Heart left ventricle (tissue), 16 donors: ENCODE measurements at regions not wholly inside any gene's neighbourhood (a gene's known extent, or its start where the extent isn't known, plus 50 kb on each side); places are given as distances from the start of the nearest gene placed in this dataset.
A peak's percentile ranks its signal among the peaks of the same experiment; 100 is the strongest.

ENCODE experiments used
- ATAC-seq, 4 donors: fragments of 200-7000 bp; cut with Tn5 transposase; one replicate each; pipeline ENCODE4 v1.9.1; 2020 to 2022; ENCODE audit warnings: moderate library complexity in 4 of 4, mild to moderate bottlenecking in 3 of 4, moderate number of reproducible peaks in 1 of 4
- DNase-seq, 5 donors: peaks; one replicate each; pipeline ENCODE4 v3.0.0-alpha.2; 2020
- H3K27ac ChIP-seq, 12 donors: fragments of 200-600 bp; sonication (generic) in 4 of 12; one replicate each; pipeline versions ENCODE4 v1.5.0 to v1.8.0; 2016 to 2022; ENCODE audit warnings: mild to moderate bottlenecking in 2 of 12
- H3K27me3 ChIP-seq, 9 donors: fragments of 200-600 bp; sonication (generic) in 2 of 9; one replicate each; pipeline versions ENCODE4 v1.5.1 to v1.8.0; 2016 to 2022; ENCODE audit warnings: mild to moderate bottlenecking in 3 of 9
- H3K36me3 ChIP-seq, 9 donors: fragments of 200-600 bp; sonication (generic) in 2 of 9; one replicate each; pipeline versions ENCODE4 v1.5.0 to v1.8.0; 2018 to 2022; ENCODE audit warnings: mild to moderate bottlenecking in 2 of 9
- H3K4me1 ChIP-seq, 12 donors: fragments of 200-600 bp; sonication (generic) in 4 of 12; one replicate each; pipeline versions ENCODE4 v1.5.0 to v1.8.0; 2016 to 2022; ENCODE audit warnings: mild to moderate bottlenecking in 3 of 12
- H3K4me3 ChIP-seq, 12 donors: fragments of 200-600 bp; sonication (generic) in 4 of 12; one replicate each; pipeline versions ENCODE4 v1.5.0 to v1.8.0; 2017 to 2022; ENCODE audit warnings: mild to moderate bottlenecking in 9 of 12, moderate library complexity in 4 of 12
- H3K9me3 ChIP-seq, 12 donors: fragments of 200-600 bp; sonication (generic) in 4 of 12; one replicate each; pipeline versions ENCODE4 v1.5.0 to v1.8.0; 2016 to 2022; ENCODE audit warnings: mild to moderate bottlenecking in 1 of 12
- CTCF ChIP-seq, 12 donors: fragments of 200-600 bp; sonication (generic) in 4 of 12; IDR thresholded peaks; one replicate each; pipeline versions ENCODE4 v1.5.0 to v1.8.0; 2018 to 2022; ENCODE audit warnings: antibody characterized with exemption in 12 of 12, mild to moderate bottlenecking in 5 of 12
- POLR2A ChIP-seq, 2 donors: fragments of 450-650 bp; IDR thresholded peaks; one replicate each; pipeline ENCODE4 v1.6.1; 2017; ENCODE audit warnings: antibody characterized with exemption in 2 of 2, mild to moderate bottlenecking in 2 of 2, moderate library complexity in 2 of 2
- WGBS, 4 donors: extraction: QIAGEN DNeasy Blood & Tissue Kit in 2 of 4; methylation state at CpG; one replicate each; pipeline versions ENCODE4 v1.1.5 to v1.1.7; 2013 to 2018; 5-methylcytosine and 5-hydroxymethylcytosine counted together
- intact Hi-C, 10 donors: fragments of 100-400 bp; cut with DNase I; formaldehyde crosslinking; loops; one replicate each; pipeline versions ENCODE4 v1.11.1 to v1.14.2; 2022
- donor health status: ischemic (EF 13 %, LVEDD 7.1; RV severe dilation, severe dysfunction).
- donor health status: healthy with polysubstance abuse.
- donor health status: DM: no; HTN: yes; CAD: no.
- donor health status: DM: no; HTN: no; CAD: no.
- donor health status: ischemic (EF 25% LVEDD 6.9; RV normal size, moderate dysfunction).
- donor health status: ischemic (EF 25% LVEDD 5.7; RV mildly dilated, moderate dysfunction).
- donor health status: healthy.
- donor health status: DM: yes; HTN: yes; CAD: no.
- donor health status: ischemic (EF 35%, LVEDD 5.7; RV mildly dilated, moderate dysfunction).
- donor health status: nonischemic (EF 11% LVEDD 7.7; RV severe dilation, severe dysfunction).
- donor health status: DM: yes; HTN: yes; CAD: no.
- donor health status: PGD.
- donor health status: ischemic (EF 29% LVEDD 5.4; RV normal size, mild dysfunction).
- donor health status: nonischemic (EF 23%, LVEDD 6.1; RV moderate dilation, normal function).

GRCh38 chr20:60481743-60482133 lies 523.5 kb downstream of the CDH26 start:
- ATAC-seq: no peak
- TF ChIP-seq CTCF (IDR thresholded peaks at IDR 0.05) (no peak), POLR2A (IDR thresholded peaks at IDR 0.05) (no peak)
- Histone ChIP-seq H3K36me3 (no peaks in the 10 kb centered on the region), H3K27ac (no peak overlapping the region), H3K27me3 (peaks cover 0 to 10% (median 0%) of the 10 kb centered on the region in 9 donors), H3K4me3 (no peak overlapping the region), H3K9me3 (no peaks in the 10 kb centered on the region), H3K4me1 (peaks cover 0 to 6% (median 0%) of the 10 kb centered on the region in 12 donors)
- no peak for DNase-seq
- intact Hi-C loops: no loop called here
- WGBS, 4 donors: 69 to 78% (median 74%) methylated on average over 6 to 7 of the region's 7 CpGs

GRCh38 chr20:60482221-60483008 lies 524.2 kb downstream of the CDH26 start:
- WGBS, 4 donors: 64 to 71% (median 65%) methylated on average over 16 of the region's 16 CpGs
- H3K27me3 ChIP-seq: peaks cover 0 to 10% (median 0%) of the 10 kb centered on the region in 9 donors
- intact Hi-C loops: no loop called here
- TF ChIP-seq CTCF (IDR thresholded peaks at IDR 0.05): no peak
- no peak for TF ChIP-seq POLR2A (IDR thresholded peaks at IDR 0.05)
- ATAC-seq (peak in 2 of 4 donors; percentile 33 to 40), DNase-seq (no peak)
- H3K9me3 ChIP-seq: no peaks in the 10 kb centered on the region
- no peak overlapping the region for H3K27ac ChIP-seq
- peaks cover 0 to 6% (median 0%) of the 10 kb centered on the region in 12 donors for H3K4me1 ChIP-seq
- H3K36me3 ChIP-seq: no peaks in the 10 kb centered on the region
- H3K4me3 ChIP-seq: no peak overlapping the region

- no peak for ATAC-seq
- peaks cover 0 to 10% (median 0%) of the 10 kb centered on the region in 9 donors for H3K27me3 ChIP-seq
- no peak for TF ChIP-seq POLR2A (IDR thresholded peaks at IDR 0.05)
- peaks cover 0 to 6% (median 0%) of the 10 kb centered on the region in 12 donors for H3K4me1 ChIP-seq
- 20 to 85% (median 72%) methylated on average over 1 of the region's 1 CpG for whole genome bisulfite sequencing, 4 donors
- H3K4me3 ChIP-seq: no peak overlapping the region
- no peak for DNase-seq
- H3K36me3 ChIP-seq: no peaks in the 10 kb centered on the region
- H3K27ac ChIP-seq: no peak overlapping the region
- no peaks in the 10 kb centered on the region for H3K9me3 ChIP-seq
- intact Hi-C loops: no loop called here
Measured at GRCh38 chr20:60483371-60483770, 525.1 kb downstream of the CDH26 start.

GRCh38 chr20:60484316-60484715 lies 526.1 kb downstream of the CDH26 start:
- DNase-seq (peak in 1 of 5 donors; percentile 46), ATAC-seq (no peak)
- peaks cover 0 to 10% (median 0%) of the 10 kb centered on the region in 9 donors for H3K27me3 ChIP-seq
- no peaks in the 10 kb centered on the region for H3K36me3 ChIP-seq
- peaks cover 0 to 6% (median 0%) of the 10 kb centered on the region in 12 donors for H3K4me1 ChIP-seq
- no peak overlapping the region for H3K4me3 ChIP-seq
- WGBS, 4 donors: 74 to 78% (median 75%) methylated on average over 7 of the region's 7 CpGs
- no peaks in the 10 kb centered on the region for H3K9me3 ChIP-seq
- no peak for TF ChIP-seq POLR2A (IDR thresholded peaks at IDR 0.05)
- TF ChIP-seq CTCF (IDR thresholded peaks at IDR 0.05): no peak
- intact Hi-C loops: no loop called here
- no peak overlapping the region for H3K27ac ChIP-seq
